ENCODE measurements at regions not wholly inside any gene's neighbourhood (a gene's known extent, or its start where the extent isn't known, plus 50 kb on each side); places are given as distances from the start of the nearest gene placed in this dataset.

GRCh38 chr4:27595571-27596360 is 735.1 kb downstream of the STIM2 start:
- H3K9me3 Mint-ChIP-seq (ENCODE audit: unreplicated experiment) = no peaks in the 10 kb centered on the region
- H3K4me1 Mint-ChIP-seq (ENCODE audit: unreplicated experiment) = no peaks in the 10 kb centered on the region
- H3K4me3 Mint-ChIP-seq (ENCODE audit: unreplicated experiment) = no peak overlapping the region
- no peak for DNase-seq (ENCODE audit: extremely low spot score, unreplicated experiment)
- no peaks in the 10 kb centered on the region for H3K36me3 Mint-ChIP-seq (ENCODE audit: unreplicated experiment)
- TF ChIP-seq CTCF (IDR thresholded peaks at IDR 0.05) = no peak
- no peaks in the 10 kb centered on the region for H3K27me3 Mint-ChIP-seq (ENCODE audit: unreplicated experiment)
- no peak overlapping the region for H3K27ac Mint-ChIP-seq (ENCODE audit: unreplicated experiment)

- Mint-ChIP-seq H3K27ac (ENCODE audit: unreplicated experiment) (no peak overlapping the region), H3K4me1 (ENCODE audit: unreplicated experiment) (no peaks in the 10 kb centered on the region), H3K4me3 (ENCODE audit: unreplicated experiment) (no peak overlapping the region), H3K27me3 (ENCODE audit: unreplicated experiment) (no peaks in the 10 kb centered on the region), H3K36me3 (ENCODE audit: unreplicated experiment) (no peaks in the 10 kb centered on the region), H3K9me3 (ENCODE audit: unreplicated experiment) (peaks cover 9% of the 10 kb centered on the region)
- no peak for DNase-seq (ENCODE audit: extremely low spot score, unreplicated experiment)
- no peak for TF ChIP-seq CTCF (IDR thresholded peaks at IDR 0.05)
Observed at GRCh38 chr4:27602172-27602571, 741.5 kb downstream of the STIM2 start.

- Mint-ChIP-seq H3K27ac (ENCODE audit: unreplicated experiment) (no peak overlapping the region), H3K4me3 (ENCODE audit: unreplicated experiment) (no peak overlapping the region), H3K27me3 (ENCODE audit: unreplicated experiment) (no peaks in the 10 kb centered on the region), H3K36me3 (ENCODE audit: unreplicated experiment) (no peaks in the 10 kb centered on the region), H3K4me1 (ENCODE audit: unreplicated experiment) (no peaks in the 10 kb centered on the region), H3K9me3 (ENCODE audit: unreplicated experiment) (peaks cover 9% of the 10 kb centered on the region)
- no peak for DNase-seq (ENCODE audit: extremely low spot score, unreplicated experiment)
- no peak for TF ChIP-seq CTCF (IDR thresholded peaks at IDR 0.05)
Observed at GRCh38 chr4:27604692-27605091, 744.1 kb downstream of the STIM2 start.

GRCh38 chr4:27616166-27616565 is 755.5 kb downstream of the STIM2 start:
- no peak overlapping the region for H3K4me3 Mint-ChIP-seq (ENCODE audit: unreplicated experiment)
- no peak overlapping the region for H3K27ac Mint-ChIP-seq (ENCODE audit: unreplicated experiment)
- H3K36me3 Mint-ChIP-seq (ENCODE audit: unreplicated experiment) = no peaks in the 10 kb centered on the region
- H3K4me1 Mint-ChIP-seq (ENCODE audit: unreplicated experiment) = no peaks in the 10 kb centered on the region
- no peaks in the 10 kb centered on the region for H3K9me3 Mint-ChIP-seq (ENCODE audit: unreplicated experiment)
- H3K27me3 Mint-ChIP-seq (ENCODE audit: unreplicated experiment) = peaks cover 3% of the 10 kb centered on the region
- no peak for TF ChIP-seq CTCF (IDR thresholded peaks at IDR 0.05)
- no peak for DNase-seq (ENCODE audit: extremely low spot score, unreplicated experiment)

- Mint-ChIP-seq H3K4me1 (ENCODE audit: unreplicated experiment) (no peaks in the 10 kb centered on the region), H3K36me3 (ENCODE audit: unreplicated experiment) (no peaks in the 10 kb centered on the region), H3K4me3 (ENCODE audit: unreplicated experiment) (no peak overlapping the region), H3K27me3 (ENCODE audit: unreplicated experiment) (no peaks in the 10 kb centered on the region), H3K27ac (ENCODE audit: unreplicated experiment) (no peak overlapping the region), H3K9me3 (ENCODE audit: unreplicated experiment) (no peaks in the 10 kb centered on the region)
- DNase-seq (ENCODE audit: extremely low spot score, unreplicated experiment) = no peak
- no peak for TF ChIP-seq CTCF (IDR thresholded peaks at IDR 0.05)
Observed at GRCh38 chr4:27619435-27619834, 758.8 kb downstream of the STIM2 start.

All from osteocyte (in vitro differentiated cells).